ENCODE measurements at regions not wholly inside any gene's neighbourhood (a gene's known extent, or its start where the extent isn't known, plus 50 kb on each side); places are given as distances from the start of the nearest gene placed in this dataset.
A peak's percentile ranks its signal among the peaks of the same experiment; 100 is the strongest.

GRCh38 chr18:76252139-76252538 lies 242.9 kb downstream of the ZNF516 start:
- H3K27ac ChIP-seq (ENCODE audit: low read length) = no peak overlapping the region
- no peak overlapping the region for H3K4me3 ChIP-seq (ENCODE audit: low read length)
- H3K9me3 ChIP-seq (ENCODE audit: control insufficient read depth, low read length) = no peaks in the 10 kb centered on the region
- intact Hi-C loops (cut with DNase I) = loop anchor here in 1 of 4 donors (10.0 kb wide), 1 partner anchor 367 kb away; no protein-coding TSS in a partner anchor
- ATAC-seq (no peak), DNase-seq (no peak)
- 77% methylated on average over 2 of the region's 2 CpGs for WGBS
- H3K4me1 ChIP-seq (ENCODE audit: control insufficient read depth, insufficient read depth, low read length) = no peaks in the 10 kb centered on the region
- no peaks in the 10 kb centered on the region for H3K27me3 ChIP-seq (ENCODE audit: control insufficient read depth, insufficient read depth)

GRCh38 chr18:76251691-76252090 lies 243.4 kb downstream of the ZNF516 start:
- H3K4me1 ChIP-seq (ENCODE audit: control insufficient read depth, insufficient read depth, low read length) = no peaks in the 10 kb centered on the region
- WGBS = 68% methylated on average over 11 of the region's 11 CpGs
- intact Hi-C loops (cut with DNase I) = loop anchor here in 1 of 4 donors (10.0 kb wide), 1 partner anchor 367 kb away; no protein-coding TSS in a partner anchor
- no peaks in the 10 kb centered on the region for H3K27me3 ChIP-seq (ENCODE audit: control insufficient read depth, insufficient read depth)
- DNase-seq (no peak), ATAC-seq (no peak)
- H3K27ac ChIP-seq (ENCODE audit: low read length) = no peak overlapping the region
- H3K4me3 ChIP-seq (ENCODE audit: low read length) = no peak overlapping the region
- no peaks in the 10 kb centered on the region for H3K9me3 ChIP-seq (ENCODE audit: control insufficient read depth, low read length)

DNA sequence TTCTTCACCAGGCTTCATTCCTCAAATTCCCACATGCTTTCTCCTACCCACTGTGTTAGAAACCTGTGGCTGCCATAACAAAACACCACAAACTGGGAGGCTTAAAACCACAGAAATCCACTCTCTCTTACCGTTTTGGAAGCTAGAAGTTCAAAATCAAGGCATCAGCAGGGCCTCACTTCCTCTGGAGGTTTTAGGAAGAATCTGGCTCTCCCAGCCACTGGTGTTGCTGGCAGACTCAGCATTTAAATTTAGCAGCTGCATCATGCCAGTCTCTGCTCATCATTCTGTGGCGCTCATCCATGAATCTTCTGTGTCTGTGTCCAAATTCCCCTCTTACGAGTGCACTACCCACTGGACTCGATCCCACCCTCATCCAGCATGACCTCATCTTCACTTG lies 248.5 kb downstream of the ZNF516 start:
- no peaks in the 10 kb centered on the region for H3K9me3 ChIP-seq (ENCODE audit: control insufficient read depth, low read length)
- DNase-seq (no peak), ATAC-seq (peak; percentile 60 to 64)
- no peak overlapping the region for H3K27ac ChIP-seq (ENCODE audit: low read length)
- no peak overlapping the region for H3K4me3 ChIP-seq (ENCODE audit: low read length)
- H3K4me1 ChIP-seq (ENCODE audit: control insufficient read depth, insufficient read depth, low read length) = no peaks in the 10 kb centered on the region
- no peaks in the 10 kb centered on the region for H3K27me3 ChIP-seq (ENCODE audit: control insufficient read depth, insufficient read depth)
- intact Hi-C loops (cut with DNase I) = no loop called here
- 47% methylated on average over 4 of the region's 4 CpGs for WGBS

DNA sequence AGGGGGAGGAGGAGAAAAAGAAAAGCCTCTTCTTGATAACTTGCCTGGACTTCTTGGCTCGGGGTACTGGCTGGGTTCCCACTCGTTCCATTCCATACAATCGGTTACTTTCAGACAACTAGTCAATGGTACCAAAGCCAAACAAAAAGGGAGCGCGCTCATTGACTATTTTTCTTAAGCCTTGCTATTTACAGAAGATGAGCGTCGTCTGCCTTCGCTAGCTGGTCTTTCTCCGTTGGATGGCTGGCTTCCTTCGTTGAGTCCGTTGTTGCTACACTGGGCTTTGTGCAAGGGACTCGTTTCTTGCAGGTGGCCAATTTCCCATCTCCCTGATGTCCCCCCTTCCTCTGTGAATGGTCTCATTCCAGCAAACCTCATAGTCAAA lies 260.4 kb downstream of the ZNF516 start:
- peak in 1 of 3 donors; percentile 57 for DNase-seq
- H3K9me3 ChIP-seq (ENCODE audit: control insufficient read depth, low read length) = no peaks in the 10 kb centered on the region
- H3K4me3 ChIP-seq (ENCODE audit: low read length) = no peak overlapping the region
- intact Hi-C loops (cut with DNase I) = no loop called here
- peaks cover 2% of the 10 kb centered on the region for H3K4me1 ChIP-seq (ENCODE audit: control insufficient read depth, insufficient read depth, low read length)
- WGBS = 56% methylated on average over 12 of the region's 12 CpGs
- ATAC-seq = no peak
- no peaks in the 10 kb centered on the region for H3K27me3 ChIP-seq (ENCODE audit: control insufficient read depth, insufficient read depth)
- no peak overlapping the region for H3K27ac ChIP-seq (ENCODE audit: low read length)

DNA sequence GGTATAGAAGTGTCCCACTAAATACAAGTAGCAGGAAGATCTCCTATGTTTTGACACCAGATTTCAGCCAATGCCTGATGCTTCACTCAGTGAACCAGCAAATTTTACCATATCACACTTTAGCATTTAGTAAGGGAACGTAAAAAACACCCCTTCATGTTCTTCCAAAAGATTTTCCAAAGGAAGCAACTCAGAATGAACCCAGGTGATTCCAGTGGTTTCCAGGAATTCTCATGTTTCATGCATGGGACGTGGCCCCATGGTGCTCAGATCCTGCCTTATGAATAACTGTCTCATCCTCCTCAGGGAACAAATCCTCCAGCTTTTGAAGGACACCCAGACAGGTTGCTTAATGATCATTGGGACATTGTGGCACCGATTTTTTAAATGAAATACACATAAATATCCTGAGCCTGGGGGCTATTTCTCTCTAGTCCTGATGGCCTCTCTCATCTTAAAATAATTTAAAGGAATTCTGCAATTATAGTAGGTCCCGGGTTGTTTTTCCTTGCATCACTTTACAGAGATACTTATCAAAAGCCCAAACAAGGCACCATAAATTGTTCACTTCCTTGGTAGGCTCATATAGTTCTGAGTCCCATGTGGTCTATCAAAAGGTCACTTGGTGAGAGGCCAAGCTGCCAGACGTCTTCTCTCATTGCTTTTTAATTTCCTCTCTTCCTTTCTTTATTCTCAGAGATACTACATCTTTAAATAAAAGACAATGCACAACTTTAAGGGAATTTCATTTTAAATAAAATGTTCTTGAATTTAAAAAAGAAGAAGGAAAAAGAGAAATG lies 261.0 kb downstream of the ZNF516 start:
- intact Hi-C loops (cut with DNase I) = no loop called here
- peaks cover 2% of the 10 kb centered on the region for H3K4me1 ChIP-seq (ENCODE audit: control insufficient read depth, insufficient read depth, low read length)
- no peak overlapping the region for H3K4me3 ChIP-seq (ENCODE audit: low read length)
- DNase-seq (no peak), ATAC-seq (no peak)
- no peak overlapping the region for H3K27ac ChIP-seq (ENCODE audit: low read length)
- WGBS = 51% methylated on average over 5 of the region's 5 CpGs
- H3K27me3 ChIP-seq (ENCODE audit: control insufficient read depth, insufficient read depth) = no peaks in the 10 kb centered on the region
- no peaks in the 10 kb centered on the region for H3K9me3 ChIP-seq (ENCODE audit: control insufficient read depth, low read length)

DNA sequence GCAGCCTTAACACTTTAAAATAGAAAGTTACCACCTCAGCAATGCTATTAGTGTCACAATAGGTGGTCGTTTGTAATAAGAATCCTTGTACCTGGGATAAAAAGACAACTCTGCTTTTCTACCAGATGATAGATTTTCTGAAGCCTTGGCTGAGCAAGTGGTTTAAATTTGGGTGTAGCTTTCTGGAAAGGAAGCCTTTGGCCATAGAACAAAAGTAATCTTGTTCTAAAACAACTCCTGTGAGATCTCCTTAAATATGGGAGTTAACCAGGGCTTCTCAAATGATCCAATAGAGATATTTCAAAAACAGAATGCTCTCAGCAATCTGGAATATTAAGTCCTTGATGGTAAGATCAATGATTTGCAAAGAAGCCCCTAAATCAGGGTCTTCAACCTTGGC lies 261.6 kb downstream of the ZNF516 start:
- intact Hi-C loops (cut with DNase I) = no loop called here
- H3K4me3 ChIP-seq (ENCODE audit: low read length) = no peak overlapping the region
- no peak overlapping the region for H3K27ac ChIP-seq (ENCODE audit: low read length)
- peaks cover 2% of the 10 kb centered on the region for H3K4me1 ChIP-seq (ENCODE audit: control insufficient read depth, insufficient read depth, low read length)
- DNase-seq = no peak
- WGBS = 65% methylated on average over 1 of the region's 1 CpG
- H3K9me3 ChIP-seq (ENCODE audit: control insufficient read depth, low read length) = no peaks in the 10 kb centered on the region
- H3K27me3 ChIP-seq (ENCODE audit: control insufficient read depth, insufficient read depth) = no peaks in the 10 kb centered on the region
- ATAC-seq = no peak

DNA sequence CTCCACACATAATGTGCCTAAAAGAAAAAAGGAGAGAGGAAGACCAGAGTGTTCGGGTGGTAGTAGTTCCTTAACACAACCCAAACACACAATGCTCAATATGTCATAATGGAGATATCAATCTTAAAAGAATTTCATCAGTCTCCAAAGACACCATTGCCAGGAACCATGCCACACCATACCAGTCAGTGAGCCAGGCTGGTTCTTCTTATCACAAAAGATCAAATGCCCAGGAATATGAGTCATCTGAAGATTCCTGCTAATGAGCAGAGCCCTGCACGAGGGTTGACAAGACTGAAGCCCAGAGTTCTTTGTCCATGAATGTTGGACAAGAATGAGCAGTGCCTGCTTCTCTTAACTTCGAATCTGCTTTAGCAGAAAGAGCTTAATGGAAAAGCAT lies 262.3 kb downstream of the ZNF516 start:
- ATAC-seq = no peak
- DNase-seq = no peak
- no peaks in the 10 kb centered on the region for H3K27me3 ChIP-seq (ENCODE audit: control insufficient read depth, insufficient read depth)
- H3K4me1 ChIP-seq (ENCODE audit: control insufficient read depth, insufficient read depth, low read length) = peaks cover 2% of the 10 kb centered on the region
- no peak overlapping the region for H3K27ac ChIP-seq (ENCODE audit: low read length)
- no peaks in the 10 kb centered on the region for H3K9me3 ChIP-seq (ENCODE audit: control insufficient read depth, low read length)
- intact Hi-C loops (cut with DNase I) = no loop called here
- WGBS = 61% methylated on average over 3 of the region's 3 CpGs
- no peak overlapping the region for H3K4me3 ChIP-seq (ENCODE audit: low read length)

DNA sequence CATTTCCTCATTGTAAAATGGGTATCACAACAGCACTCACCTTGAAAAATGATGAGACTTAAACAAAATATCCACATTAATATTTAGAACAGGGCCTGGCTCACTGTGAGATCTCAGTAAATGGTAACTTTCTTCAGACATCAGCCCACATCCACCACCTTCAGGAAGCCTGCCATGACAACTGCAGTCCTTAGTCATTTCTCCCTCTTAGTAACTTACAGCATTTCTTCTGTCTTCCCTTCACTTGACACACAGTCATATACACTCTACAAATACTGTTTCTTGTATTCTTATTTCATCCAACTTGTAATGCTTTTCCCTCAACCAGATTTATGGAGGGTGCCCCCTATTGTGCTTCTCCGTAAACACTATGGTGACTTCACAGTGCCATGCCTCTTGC lies 263.0 kb downstream of the ZNF516 start:
- Histone ChIP-seq H3K9me3 (ENCODE audit: control insufficient read depth, low read length) (no peaks in the 10 kb centered on the region), H3K4me3 (ENCODE audit: low read length) (no peak overlapping the region), H3K4me1 (ENCODE audit: control insufficient read depth, insufficient read depth, low read length) (peaks cover 2% of the 10 kb centered on the region), H3K27me3 (ENCODE audit: control insufficient read depth, insufficient read depth) (no peaks in the 10 kb centered on the region), H3K27ac (ENCODE audit: low read length) (no peak overlapping the region)
- intact Hi-C loops (cut with DNase I) = no loop called here
- ATAC-seq (no peak), DNase-seq (no peak)
- 90% methylated on average over 1 of the region's 1 CpG for WGBS

DNA sequence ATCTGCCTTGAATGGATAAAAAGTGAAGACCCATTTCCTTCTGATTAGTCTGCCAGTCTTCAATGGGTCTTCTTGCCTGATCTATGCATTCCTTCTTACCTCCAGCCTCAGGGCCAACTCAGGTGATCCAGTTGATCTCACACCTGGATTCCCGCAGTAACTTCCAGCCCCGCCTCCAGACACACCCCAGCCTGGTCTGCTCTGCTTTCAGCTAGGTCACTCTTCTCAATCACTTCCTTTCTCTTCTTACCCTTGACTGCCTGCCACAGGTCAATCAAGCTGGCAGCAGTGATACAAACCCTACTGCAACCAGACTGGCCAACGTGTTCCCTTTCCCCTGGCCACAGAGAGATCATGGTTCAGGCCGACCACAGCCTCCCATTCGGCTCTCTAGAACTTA lies 263.6 kb downstream of the ZNF516 start:
- no peak for DNase-seq
- Histone ChIP-seq H3K4me1 (ENCODE audit: control insufficient read depth, insufficient read depth, low read length) (peaks cover 2% of the 10 kb centered on the region), H3K27me3 (ENCODE audit: control insufficient read depth, insufficient read depth) (no peaks in the 10 kb centered on the region), H3K9me3 (ENCODE audit: control insufficient read depth, low read length) (no peaks in the 10 kb centered on the region), H3K27ac (ENCODE audit: low read length) (no peak overlapping the region), H3K4me3 (ENCODE audit: low read length) (no peak overlapping the region)
- no peak for ATAC-seq
- 87% methylated on average over 5 of the region's 5 CpGs for WGBS
- intact Hi-C loops (cut with DNase I) = no loop called here

- 63% methylated on average over 11 of the region's 11 CpGs for WGBS
- H3K27me3 ChIP-seq (ENCODE audit: control insufficient read depth, insufficient read depth) = no peaks in the 10 kb centered on the region
- H3K9me3 ChIP-seq (ENCODE audit: control insufficient read depth, low read length) = no peaks in the 10 kb centered on the region
- DNase-seq (no peak), ATAC-seq (no peak)
- H3K4me3 ChIP-seq (ENCODE audit: low read length) = no peak overlapping the region
- intact Hi-C loops (cut with DNase I) = no loop called here
- peaks cover 2% of the 10 kb centered on the region for H3K4me1 ChIP-seq (ENCODE audit: control insufficient read depth, insufficient read depth, low read length)
- H3K27ac ChIP-seq (ENCODE audit: low read length) = no peak overlapping the region
Measured at GRCh38 chr18:76230791-76231190, 264.3 kb downstream of the ZNF516 start.

- H3K4me3 ChIP-seq (ENCODE audit: low read length) = no peak overlapping the region
- no peak overlapping the region for H3K27ac ChIP-seq (ENCODE audit: low read length)
- H3K4me1 ChIP-seq (ENCODE audit: control insufficient read depth, insufficient read depth, low read length) = no peaks in the 10 kb centered on the region
- no peaks in the 10 kb centered on the region for H3K27me3 ChIP-seq (ENCODE audit: control insufficient read depth, insufficient read depth)
- DNase-seq (no peak), ATAC-seq (no peak)
- no peaks in the 10 kb centered on the region for H3K9me3 ChIP-seq (ENCODE audit: control insufficient read depth, low read length)
- intact Hi-C loops (cut with DNase I) = no loop called here
- WGBS = 77% methylated on average over 7 of the region's 7 CpGs
Measured at GRCh38 chr18:76228716-76229115, 266.3 kb downstream of the ZNF516 start.

DNA sequence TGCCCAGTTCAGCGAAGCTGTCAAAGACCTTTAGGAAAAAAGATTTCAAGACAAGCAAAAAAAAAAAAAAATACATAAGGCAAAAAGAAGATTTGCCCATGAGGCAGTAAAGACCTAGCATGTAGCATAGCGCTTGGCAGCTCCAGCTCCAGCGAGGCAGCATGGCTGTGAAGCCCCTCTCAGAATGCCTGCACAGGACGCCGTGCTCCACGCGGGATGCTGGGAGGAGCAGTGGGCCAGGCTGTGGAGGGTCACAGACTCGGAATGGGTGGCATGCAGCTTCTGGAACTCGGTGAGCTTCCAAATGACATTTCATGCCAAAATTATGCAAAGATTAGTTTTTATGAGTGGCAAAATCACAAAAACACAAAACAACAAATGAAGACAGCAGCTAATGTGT lies 267.3 kb downstream of the ZNF516 start:
- intact Hi-C loops (cut with DNase I) = no loop called here
- no peak overlapping the region for H3K4me3 ChIP-seq (ENCODE audit: low read length)
- ATAC-seq (no peak), DNase-seq (no peak)
- no peaks in the 10 kb centered on the region for H3K27me3 ChIP-seq (ENCODE audit: control insufficient read depth, insufficient read depth)
- 78% methylated on average over 9 of the region's 9 CpGs for whole genome bisulfite sequencing
- H3K4me1 ChIP-seq (ENCODE audit: control insufficient read depth, insufficient read depth, low read length) = no peaks in the 10 kb centered on the region
- H3K27ac ChIP-seq (ENCODE audit: low read length) = no peak overlapping the region
- H3K9me3 ChIP-seq (ENCODE audit: control insufficient read depth, low read length) = no peaks in the 10 kb centered on the region

Data from right cardiac atrium (tissue), 5 donors.